ENCODE measurements at regions not wholly inside any gene's neighbourhood (a gene's known extent, or its start where the extent isn't known, plus 50 kb on each side); places are given as distances from the start of the nearest gene placed in this dataset.

DNA sequence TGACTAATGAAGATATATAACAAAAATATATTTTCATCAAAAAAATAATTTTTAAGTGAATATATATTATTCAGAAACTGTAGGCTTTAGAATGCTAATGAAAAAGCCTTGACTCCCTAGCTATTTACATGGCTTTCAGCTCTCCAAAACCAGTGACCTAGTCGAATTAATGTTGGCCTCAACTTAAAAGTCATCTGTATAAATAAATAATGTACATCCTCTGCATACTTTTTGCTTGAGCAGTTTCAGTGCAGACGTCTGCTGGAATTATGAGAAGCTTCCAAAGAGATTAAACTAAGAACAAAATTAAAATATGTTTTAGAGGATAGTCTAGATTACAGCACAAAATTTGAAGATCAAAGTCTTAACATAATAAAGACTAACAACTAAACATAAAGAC is 520.4 kb upstream of the ALCAM start:
- TF ChIP-seq EZH2 (IDR thresholded peaks at IDR 0.05; ENCODE audit: borderline replicate concordance, insufficient read depth, low read length, poor library complexity, severe bottlenecking), result no peak
- no peak for TF ChIP-seq POLR2AphosphoS5 (IDR thresholded peaks at IDR 0.05)
- TF ChIP-seq, protein P1, sequence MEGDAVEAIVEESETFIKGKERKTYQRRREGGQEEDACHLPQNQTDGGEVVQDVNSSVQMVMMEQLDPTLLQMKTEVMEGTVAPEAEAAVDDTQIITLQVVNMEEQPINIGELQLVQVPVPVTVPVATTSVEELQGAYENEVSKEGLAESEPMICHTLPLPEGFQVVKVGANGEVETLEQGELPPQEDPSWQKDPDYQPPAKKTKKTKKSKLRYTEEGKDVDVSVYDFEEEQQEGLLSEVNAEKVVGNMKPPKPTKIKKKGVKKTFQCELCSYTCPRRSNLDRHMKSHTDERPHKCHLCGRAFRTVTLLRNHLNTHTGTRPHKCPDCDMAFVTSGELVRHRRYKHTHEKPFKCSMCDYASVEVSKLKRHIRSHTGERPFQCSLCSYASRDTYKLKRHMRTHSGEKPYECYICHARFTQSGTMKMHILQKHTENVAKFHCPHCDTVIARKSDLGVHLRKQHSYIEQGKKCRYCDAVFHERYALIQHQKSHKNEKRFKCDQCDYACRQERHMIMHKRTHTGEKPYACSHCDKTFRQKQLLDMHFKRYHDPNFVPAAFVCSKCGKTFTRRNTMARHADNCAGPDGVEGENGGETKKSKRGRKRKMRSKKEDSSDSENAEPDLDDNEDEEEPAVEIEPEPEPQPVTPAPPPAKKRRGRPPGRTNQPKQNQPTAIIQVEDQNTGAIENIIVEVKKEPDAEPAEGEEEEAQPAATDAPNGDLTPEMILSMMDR (IDR thresholded peaks at IDR 0.05; ENCODE audit: poor library complexity, severe bottlenecking), result no peak
- TF ChIP-seq EP300 (conservative IDR thresholded peaks at IDR 0.05; ENCODE audit: poor library complexity, severe bottlenecking), result no peak
- no peak for TF ChIP-seq MXI1 (conservative IDR thresholded peaks at IDR 0.05; ENCODE audit: poor library complexity, severe bottlenecking)
- TF ChIP-seq RAD21 (conservative IDR thresholded peaks at IDR 0.05), result no peak
- TF ChIP-seq SMC3 (conservative IDR thresholded peaks at IDR 0.05; ENCODE audit: poor library complexity), result no peak
